NCI-H146 treated with DMSO at 0.1 percent for 48 hours (cell line): ENCODE measurements at regions not wholly inside any gene's neighbourhood (a gene's known extent, or its start where the extent isn't known, plus 50 kb on each side); places are given as distances from the start of the nearest gene placed in this dataset.

Experiments
- DNase-seq: peaks from one replicate; lab custom pipeline; 2025; ENCODE audit not compliant: unreplicated experiment; lab: John Stamatoyannopoulos, UW

DNA sequence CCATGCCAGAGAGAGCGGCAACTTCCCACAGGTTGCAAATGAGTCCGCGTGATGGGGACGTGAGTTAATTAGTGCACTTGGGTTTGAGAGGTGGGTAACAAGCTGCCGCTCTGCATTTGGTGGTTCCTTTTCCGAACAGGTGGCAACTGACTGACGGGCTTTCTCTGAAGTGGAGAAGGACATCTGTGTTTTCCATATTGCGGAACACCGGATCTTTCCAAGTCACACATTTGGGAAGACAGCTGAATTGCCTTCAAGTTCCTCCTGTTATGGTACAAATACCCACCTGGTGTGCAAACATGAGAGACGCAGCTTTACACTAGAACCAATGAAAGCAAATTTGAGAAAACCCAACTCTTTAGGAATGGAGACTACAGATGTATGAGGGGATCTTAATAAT lies 451.3 kb upstream of the ZFHX3 start:
- no peak for DNase-seq

- DNase-seq, result no peak
Observed at GRCh38 chr16:73485880-73486279, 438.0 kb upstream of the ZFHX3 start.

DNA sequence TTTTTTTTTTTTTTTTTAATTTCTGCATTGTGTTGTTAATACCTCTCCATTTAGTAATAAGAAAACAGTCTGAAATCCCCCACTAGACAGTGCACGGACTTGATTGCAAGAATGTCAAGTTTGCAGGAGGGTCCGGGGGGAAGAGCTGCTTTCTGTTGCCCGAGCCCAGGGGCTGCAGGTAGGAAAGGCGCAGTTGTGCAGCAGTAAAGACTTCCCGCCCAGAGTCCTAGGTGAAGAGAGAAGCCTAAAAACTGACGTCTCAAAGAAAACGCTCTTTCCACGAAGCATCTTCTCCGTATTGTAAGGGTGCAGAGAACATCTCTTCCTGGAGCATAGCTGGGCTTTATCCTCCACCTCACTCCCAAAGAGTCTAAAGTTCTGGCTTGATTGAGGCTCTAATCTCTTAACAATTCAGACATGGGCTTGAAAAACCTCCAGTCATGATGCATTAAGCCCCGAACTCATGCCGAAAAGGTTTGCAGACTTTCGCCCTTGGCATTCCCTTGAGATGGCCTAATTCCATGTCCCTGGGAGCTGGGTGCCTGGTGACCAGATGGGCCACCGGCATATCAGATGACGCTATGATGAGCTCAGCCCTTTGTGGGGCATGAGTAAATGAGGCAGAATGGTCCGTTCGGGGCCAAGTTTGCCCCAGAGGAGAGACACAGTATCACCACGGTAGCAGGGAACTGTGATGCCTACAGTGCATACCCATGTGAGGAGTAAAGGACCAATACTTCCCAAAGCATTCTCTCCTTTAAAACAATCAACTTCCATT lies 436.2 kb upstream of the ZFHX3 start:
- DNase-seq, result no peak

DNA sequence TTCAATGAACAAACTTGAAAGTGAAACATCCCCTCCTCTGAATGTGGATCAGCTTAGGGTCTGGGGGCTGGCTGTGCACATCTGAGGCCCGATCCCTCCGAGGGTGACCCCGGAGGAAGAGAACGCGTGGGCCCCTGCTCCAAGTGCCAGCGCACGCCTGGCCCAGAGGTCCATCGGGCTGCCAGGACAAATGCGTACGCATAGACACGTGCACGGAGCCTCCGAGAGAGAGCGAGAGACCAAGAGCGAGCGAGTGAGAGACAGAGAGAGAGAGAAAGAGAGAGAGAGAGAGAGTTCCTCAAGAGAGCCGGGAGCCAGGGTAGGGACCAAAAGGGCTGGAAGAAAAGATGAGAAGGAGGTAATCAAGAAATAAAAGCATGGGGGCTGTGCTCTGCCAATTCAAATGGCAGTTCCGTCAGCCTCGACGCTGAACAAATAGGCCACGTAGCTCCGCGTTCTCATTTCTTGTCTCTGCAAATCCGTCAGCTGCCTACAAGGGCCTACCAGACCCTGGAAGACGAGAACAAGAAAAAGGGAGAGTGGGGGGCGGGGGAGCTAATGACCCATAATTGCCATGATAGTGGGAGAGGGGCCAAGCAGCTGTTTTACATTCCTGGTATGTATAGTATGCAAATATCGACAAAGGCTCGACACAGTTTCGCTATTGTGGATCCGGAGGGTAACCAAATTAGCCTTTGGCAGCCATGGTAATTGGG lies 435.3 kb upstream of the ZFHX3 start:
- no peak for DNase-seq

- no peak for DNase-seq
Observed at GRCh38 chr16:73482310-73482709, 434.4 kb upstream of the ZFHX3 start.

- no peak for DNase-seq
Observed at GRCh38 chr16:73480381-73480780, 432.5 kb upstream of the ZFHX3 start.

- no peak for DNase-seq
Observed at GRCh38 chr16:73473713-73474112, 425.8 kb upstream of the ZFHX3 start.

DNA sequence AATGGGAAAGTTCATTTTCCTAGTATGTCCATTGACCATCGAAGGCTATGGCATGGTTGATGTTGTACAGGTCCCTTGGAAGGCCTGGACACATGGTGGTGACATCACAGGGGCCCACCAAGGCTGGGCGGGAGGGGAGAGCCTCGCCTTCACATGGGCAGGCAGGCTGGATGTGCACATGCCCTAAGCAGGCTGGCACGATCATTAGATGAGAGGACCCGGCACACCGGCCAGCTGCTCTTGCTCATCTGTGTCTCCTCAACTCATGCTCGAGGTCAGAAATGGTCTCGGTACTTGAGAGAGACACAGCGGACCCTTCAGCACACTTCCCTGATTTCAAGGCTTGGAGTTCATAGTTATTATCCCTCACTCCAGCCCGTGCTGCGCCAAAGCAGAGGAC lies 416.9 kb upstream of the ZFHX3 start:
- DNase-seq, result no peak

DNA sequence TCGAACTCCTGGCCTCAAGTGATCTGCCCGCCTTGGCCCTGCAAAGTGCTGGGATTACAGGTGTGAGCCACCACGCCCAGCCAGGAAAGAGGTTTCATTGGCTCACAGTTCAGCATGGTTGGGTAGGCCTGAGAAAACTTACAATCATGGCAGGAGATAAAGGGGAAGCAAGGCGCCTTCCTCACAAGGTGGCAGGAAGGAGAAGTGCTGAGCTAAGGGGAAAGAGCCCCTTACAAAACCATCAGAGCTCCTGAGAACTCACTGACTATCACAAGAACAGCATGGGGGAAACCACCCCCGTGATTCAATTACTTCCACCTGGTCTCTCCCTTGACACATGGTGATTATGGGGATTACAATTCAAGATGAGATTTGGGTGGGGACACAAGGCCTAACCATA lies 411.7 kb upstream of the ZFHX3 start:
- no peak for DNase-seq

- DNase-seq, result no peak
Observed at GRCh38 chr16:73457851-73458250, 409.9 kb upstream of the ZFHX3 start.

DNA sequence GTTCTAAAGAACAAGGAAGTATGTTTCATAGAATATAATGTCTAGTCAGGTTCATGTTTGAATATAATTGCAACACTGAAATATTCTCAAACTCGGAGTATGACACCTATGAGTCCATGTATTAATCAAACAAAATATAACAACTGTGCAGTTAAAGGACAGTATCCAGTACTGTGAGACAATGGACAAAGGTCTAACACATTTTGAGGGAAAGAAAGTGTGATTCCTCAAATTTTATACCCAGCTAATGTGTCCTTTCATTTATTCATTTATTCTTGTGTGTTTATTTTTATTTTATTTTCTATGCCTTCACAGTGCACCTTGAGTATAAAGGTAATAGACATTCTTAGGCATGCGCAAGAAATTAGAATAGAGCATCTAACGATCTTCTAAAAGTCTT lies 401.0 kb upstream of the ZFHX3 start:
- no peak for DNase-seq

DNA sequence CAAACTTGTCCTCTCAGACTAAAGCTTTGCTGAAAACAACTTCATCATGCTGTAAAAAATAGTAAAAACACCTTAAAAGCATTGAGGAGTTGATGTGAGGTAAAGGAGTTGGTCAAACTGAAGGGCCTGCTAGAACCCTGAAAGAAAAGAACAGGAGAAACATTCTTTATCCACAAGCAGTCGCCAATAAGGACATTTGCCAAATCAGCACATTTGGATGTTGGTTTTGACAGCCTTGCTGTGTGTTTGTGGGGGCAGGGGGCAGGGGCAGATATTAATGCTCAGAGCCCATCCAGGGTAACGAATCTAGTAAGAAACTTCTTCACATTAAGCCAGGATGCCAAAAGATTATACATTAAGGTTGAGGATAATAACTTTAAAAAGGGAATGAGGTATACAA lies 399.9 kb upstream of the ZFHX3 start:
- DNase-seq, result no peak

DNA sequence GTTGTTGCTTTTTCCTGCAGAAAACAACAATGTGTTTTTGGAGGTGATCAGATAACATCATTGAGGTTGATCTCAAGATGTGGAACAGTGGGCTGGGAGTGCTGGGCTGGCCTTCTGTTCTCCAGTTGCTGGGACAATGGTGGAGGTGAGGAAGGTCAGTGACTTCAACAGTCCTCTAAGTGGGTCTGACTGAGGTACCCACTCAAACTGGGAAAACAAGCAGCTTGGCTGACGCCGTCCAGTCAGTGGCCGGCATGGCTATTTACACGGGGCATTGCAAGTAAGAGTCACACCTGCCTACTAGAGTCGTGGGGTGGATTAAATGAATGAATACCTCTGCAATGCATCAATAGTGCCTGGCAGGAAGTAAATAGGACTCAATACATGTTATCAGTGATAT lies 386.7 kb upstream of the ZFHX3 start:
- DNase-seq, result no peak

DNA sequence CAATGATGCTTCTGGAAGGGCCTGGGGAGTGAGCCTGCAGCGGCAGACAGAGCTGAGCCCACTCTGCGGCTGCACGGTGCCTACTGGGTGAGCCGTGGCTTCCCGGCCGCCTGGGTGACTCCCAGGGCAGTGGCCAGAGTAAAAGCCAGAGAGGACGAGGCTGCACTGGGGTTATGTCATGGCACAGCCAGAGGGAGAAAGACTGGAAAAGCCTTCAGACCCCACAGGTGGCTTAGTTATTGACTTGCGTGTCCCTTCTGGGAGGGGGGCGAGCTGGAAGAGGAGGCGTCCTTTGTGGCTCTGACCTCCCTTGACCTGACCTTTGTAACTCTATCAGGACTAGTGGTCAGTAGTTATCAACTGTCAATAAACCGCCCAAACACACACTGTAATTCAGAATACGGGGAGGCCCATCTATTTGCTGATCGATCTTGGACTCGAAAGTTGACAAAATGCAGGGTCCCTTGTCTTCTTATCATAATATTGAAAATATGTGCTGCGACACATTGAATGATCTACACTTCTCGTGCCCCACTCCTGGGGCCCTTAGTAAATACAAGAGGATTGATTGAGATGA lies 385.9 kb upstream of the ZFHX3 start:
- DNase-seq, result no peak

DNA sequence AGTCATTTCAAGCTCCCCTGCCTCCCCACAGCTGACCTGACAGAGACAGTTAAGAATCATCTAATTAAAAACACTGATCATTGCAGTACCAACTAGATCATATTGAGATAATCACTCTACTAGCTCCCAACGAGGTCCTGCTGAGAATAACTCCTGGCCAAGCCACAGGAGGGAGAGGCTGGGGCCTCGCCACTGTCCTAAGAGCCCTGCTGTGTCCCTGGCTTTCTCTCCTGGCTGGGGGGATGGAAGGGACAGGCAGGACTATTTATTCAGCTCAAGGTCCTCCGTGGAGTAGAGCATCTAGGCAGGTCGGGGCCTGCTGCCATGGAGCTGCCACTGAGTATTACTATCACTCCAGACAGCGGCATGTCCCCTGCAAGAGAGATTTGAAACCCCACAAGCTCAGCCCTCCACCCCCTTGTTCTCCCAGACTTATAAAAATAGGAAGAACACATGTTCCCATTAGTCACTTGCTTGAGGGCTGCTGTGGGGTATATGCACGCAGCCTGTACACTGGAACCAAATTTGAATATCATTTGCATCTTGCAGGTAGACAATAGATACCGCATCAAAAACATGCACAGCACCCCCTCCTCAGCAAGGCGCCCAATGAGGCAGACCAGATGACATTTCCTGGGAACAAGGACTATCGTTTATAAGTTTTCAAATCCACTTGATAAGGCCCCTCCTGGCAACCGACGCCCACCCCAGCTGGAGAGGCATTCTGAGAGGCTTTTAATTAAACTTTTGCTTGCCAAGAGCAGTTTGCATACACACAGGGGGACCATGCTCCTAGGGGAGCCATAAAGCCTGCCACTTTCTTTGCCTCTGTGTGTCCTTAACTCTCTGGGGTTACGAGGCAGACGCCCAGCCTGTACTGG lies 385.2 kb upstream of the ZFHX3 start:
- DNase-seq, result no peak

DNA sequence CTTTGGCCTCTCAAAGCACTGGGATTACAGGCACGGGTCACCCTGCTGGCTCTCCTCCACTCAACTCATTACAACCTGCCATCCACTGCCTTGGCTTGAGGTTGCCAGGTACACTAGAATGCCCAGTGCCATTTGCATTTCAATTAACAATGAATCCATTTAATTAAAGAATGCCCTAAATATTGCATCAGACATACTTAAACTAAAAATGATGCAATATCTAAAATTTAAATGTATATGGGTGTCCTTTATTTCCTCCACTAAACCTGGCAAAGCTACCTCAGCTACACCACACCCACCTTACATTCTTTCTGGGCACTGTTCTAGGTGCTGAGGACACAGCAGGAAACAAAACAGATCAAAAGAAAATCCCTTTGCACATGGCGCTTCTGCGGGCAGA lies 382.2 kb upstream of the ZFHX3 start:
- no peak for DNase-seq

GRCh38 chr16:73428121-73428520 lies 380.2 kb upstream of the ZFHX3 start:
- no peak for DNase-seq

GRCh38 chr16:73427164-73427563 lies 379.2 kb upstream of the ZFHX3 start:
- no peak for DNase-seq

- DNase-seq, result no peak
Observed at GRCh38 chr16:73426433-73427160, 378.7 kb upstream of the ZFHX3 start.

GRCh38 chr16:73420676-73421075 lies 372.7 kb upstream of the ZFHX3 start:
- DNase-seq, result no peak

- no peak for DNase-seq
Observed at GRCh38 chr16:73420244-73420643, 372.3 kb upstream of the ZFHX3 start.
